ENCODE measurements at regions not wholly inside any gene's neighbourhood (a gene's known extent, or its start where the extent isn't known, plus 50 kb on each side); places are given as distances from the start of the nearest gene placed in this dataset.

- intact Hi-C loops (cut with DNase I) = no loop called here
- DNase-seq (ENCODE audit: low spot score) = no peak
Measured at GRCh38 chr18:59765343-59765742, 68.1 kb upstream of the CCBE1 start.

GRCh38 chr18:59764281-59764680 lies 67.1 kb upstream of the CCBE1 start:
- DNase-seq (ENCODE audit: low spot score) = no peak
- intact Hi-C loops (cut with DNase I) = no loop called here

DNA sequence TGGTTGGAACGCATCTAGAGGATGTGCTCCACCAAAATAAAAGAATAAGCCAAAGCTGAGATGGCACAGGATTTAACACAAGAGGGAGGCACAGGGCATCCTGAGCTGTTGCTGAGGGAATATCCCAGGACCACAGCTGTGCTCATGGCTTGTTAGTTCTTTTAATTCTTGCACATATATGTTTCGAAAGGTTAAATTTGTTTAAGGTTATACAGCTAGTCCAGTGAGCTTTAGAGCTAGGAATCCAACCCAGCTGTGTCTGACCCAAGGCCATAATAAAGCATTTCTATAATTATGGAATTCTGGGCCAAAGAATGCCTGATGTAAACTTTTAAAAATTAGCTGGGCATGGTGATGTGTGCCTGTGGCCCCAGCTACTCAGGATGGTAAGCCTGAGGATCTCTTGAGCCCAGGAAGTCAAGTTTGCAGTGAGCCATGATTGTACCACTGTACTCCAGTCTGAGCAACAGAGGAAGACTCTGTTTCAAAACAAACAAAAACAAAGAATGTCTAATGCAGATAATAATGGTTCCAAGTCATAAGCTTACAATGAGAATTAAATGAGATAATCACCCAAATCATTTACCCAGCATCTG lies 66.4 kb upstream of the CCBE1 start:
- DNase-seq (ENCODE audit: low spot score) = no peak
- intact Hi-C loops (cut with DNase I) = no loop called here

DNA sequence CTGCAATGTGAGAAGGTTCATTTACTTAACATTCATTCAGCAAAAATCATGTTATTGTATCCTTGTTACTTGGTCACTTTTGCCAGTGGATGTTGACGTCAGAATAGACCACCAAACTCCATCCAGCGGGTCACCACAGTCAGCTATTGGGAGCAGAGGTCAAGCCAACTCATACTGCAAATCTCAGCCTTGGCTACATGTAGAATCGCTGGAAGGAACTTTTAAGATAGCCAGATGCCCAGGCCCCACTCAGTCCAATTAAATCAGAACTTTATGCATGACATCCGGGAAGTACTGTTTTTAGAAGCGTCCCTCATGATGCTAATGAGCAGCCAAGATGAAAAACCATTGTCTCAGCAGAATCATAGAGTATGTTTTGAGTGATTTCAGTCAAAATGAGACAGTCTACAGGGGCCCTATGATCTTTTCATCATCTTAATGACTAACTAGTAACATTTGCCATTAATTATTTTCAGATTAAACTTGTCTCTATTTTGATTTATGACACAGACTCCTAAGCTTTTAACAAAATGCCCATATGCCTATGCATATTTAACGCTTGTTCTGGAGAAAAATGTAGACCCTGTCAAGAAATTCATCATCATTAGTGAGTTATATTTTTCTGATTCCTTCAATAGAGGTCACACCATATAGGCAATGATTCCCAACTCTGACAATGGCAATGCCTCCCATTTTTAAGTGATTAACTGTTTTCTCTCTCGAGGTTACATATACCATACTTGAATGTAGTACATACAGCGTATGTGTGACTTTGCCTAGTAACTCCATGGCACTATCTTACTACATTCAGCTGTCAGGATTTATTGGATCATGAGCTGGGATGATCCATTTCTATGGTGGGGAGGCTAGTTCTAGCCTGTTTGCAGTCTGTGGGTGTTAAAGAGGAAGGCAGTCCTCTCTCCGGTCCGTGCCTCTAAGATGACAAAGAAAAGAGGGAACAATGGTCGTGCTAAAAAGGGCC lies 63.7 kb upstream of the CCBE1 start:
- intact Hi-C loops (cut with DNase I) = no loop called here
- DNase-seq (ENCODE audit: low spot score) = no peak

DNA sequence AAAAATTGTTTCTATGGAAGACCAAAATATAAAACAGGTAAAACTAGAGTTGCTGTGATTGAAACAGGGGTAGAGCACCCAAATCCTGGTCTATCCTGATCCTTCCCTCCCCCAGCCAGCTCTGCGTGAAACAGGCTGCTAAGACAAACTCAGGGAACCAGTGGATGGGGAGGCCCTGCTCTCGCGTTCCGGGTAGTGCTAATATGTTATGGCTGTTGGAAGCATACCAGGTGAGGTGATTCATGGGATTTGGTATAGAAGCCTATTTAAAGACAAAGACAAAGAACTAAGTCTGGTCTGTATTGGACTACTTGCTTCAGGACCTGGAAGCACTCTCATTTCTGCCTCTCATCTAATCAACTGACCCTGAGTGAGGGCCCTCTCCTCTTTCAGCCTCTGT lies 63.0 kb upstream of the CCBE1 start:
- intact Hi-C loops (cut with DNase I) = no loop called here
- DNase-seq (ENCODE audit: low spot score) = no peak

DNA sequence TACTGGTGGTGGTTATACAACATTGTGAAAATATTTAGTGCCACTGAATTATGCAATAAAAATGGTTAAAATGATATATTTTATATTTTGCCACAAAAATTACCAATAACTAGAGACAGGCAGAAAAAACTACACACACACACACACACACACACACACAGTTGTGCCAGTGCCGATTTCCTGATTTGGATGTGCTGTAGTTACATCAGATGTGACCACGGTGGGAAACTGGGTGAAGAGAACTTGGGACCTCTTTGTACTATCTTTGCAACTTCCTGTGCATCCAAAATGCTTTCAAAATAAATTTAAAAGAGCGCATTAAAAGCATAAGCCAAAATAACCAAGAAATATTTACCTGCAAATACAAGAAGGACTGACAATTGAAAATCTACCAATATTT lies 61.6 kb upstream of the CCBE1 start:
- intact Hi-C loops (cut with DNase I) = no loop called here
- no peak for DNase-seq (ENCODE audit: low spot score)

DNA sequence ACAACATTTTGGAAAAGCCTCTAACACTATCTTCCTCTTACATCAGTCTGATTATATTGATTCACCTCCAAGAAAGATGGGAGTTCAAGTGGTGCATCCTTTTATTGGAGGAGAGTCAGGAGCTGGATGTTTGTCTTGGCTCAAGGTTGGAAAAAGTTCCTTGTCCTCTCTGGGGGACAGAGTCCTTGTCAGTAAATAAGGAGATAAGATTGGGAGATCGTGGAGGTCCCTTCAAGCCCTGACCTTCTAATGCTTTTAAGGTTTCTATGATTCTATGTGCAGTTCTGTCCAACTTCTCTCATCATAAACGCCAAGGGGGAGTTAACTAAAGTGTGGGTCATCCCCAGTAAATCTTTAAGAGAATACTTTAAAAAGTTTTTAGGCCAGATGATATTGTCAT lies 60.9 kb upstream of the CCBE1 start:
- no peak for DNase-seq (ENCODE audit: low spot score)
- intact Hi-C loops (cut with DNase I) = no loop called here

- no peak for DNase-seq (ENCODE audit: low spot score)
- intact Hi-C loops (cut with DNase I) = no loop called here
Measured at GRCh38 chr18:59752666-59753065, 55.4 kb upstream of the CCBE1 start.

DNA sequence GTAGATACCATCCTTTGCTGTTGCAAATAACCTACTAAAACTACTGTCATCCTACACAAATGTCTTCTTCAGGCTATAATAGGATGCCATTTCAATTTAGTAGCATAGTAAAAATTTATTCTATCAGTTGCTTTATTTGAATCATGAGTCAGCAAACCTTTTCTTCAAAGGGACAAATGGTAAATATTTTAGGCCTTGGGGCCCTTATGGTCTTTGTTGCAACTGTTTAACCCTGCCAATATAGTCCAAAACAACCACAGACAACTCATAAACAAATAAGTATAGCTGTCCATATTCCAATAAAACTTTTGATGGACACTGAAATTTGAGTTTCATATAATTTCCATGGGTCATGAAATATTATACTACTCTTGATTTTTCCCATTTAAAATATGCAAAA lies 54.0 kb upstream of the CCBE1 start:
- intact Hi-C loops (cut with DNase I) = no loop called here
- DNase-seq (ENCODE audit: low spot score) = no peak

DNA sequence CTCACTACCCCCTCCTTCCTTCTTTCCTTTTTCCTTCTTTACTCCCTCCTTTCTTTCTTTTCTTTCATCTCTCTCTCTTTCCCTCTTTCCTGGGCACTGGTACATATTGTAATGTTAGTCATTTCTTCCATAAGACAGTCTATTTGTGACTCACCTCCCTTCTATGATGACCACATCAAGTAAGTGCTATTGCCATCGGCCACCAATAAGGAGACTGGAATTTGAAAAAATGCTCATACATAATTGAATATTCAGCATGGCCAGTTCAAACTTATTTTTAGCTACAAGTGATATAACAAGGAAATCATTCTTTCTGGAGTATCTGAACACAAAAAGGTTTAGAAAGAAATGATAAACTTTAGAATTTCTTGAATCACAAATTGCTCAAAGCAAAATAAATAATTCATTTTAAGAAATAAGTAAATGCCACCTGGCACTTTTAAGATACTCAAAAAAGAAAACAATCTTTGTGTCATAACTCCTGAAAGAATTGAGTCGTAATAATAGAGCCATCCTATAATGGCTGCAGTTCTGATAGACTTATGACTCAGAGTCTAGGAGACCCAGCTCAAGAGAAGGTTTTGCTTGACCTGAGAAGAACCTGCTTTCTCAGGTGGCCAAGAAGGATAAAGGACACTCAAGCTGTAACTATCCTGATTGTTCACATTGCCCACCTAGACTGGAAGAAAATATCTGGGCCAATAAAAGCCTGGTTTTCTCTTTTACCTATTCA lies 51.6 kb upstream of the CCBE1 start:
- intact Hi-C loops (cut with DNase I) = no loop called here
- DNase-seq (ENCODE audit: low spot score) = no peak
